ENCODE measurements at regions not wholly inside any gene's neighbourhood (a gene's known extent, or its start where the extent isn't known, plus 50 kb on each side); places are given as distances from the start of the nearest gene placed in this dataset.

GRCh38 chr2:4827836-4828235 is 864.3 kb upstream of the SOX11 start:
- TF ChIP-seq CTCF (IDR thresholded peaks at IDR 0.05) (no peak), POLR2A (IDR thresholded peaks at IDR 0.05) (no peak)

Measured in lower leg skin (tissue), 3 donors.